ENCODE measurements at regions not wholly inside any gene's neighbourhood (a gene's known extent, or its start where the extent isn't known, plus 50 kb on each side); places are given as distances from the start of the nearest gene placed in this dataset.

DNA sequence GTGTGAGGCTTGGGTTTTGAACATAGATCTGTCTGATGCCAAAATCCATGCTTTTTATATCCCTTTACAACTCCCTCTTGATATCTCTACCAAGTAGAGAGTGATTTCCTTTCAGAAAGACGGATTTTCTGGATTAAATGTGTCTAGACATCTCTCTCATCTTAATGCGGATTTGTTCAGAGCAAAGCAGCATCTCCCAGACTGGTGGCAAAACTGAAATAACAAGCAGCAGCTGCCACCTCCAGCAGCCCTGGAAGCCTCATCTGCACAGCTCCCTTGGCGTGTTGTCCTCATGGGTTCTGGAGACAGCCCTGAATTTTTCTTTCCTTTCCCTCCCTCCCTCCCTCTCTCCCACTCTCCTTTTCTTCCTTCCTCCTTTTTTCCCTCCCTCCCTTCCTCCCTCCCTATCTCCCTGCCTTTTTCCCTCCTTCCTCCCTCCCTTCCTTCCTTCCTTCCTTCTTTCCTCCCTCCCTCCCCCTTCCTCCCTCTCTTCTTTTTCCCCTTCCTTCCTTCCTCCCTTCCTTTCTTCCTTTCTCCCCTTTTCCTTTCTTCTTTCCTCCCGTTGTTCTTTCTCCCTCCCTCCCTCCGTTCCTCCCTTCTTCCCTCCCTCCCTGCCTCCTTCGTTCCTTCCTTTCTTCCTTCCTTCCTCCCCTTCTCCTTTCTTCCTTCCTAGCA lies 639.9 kb downstream of the TYW1 start:
- TF ChIP-seq, protein P1, sequence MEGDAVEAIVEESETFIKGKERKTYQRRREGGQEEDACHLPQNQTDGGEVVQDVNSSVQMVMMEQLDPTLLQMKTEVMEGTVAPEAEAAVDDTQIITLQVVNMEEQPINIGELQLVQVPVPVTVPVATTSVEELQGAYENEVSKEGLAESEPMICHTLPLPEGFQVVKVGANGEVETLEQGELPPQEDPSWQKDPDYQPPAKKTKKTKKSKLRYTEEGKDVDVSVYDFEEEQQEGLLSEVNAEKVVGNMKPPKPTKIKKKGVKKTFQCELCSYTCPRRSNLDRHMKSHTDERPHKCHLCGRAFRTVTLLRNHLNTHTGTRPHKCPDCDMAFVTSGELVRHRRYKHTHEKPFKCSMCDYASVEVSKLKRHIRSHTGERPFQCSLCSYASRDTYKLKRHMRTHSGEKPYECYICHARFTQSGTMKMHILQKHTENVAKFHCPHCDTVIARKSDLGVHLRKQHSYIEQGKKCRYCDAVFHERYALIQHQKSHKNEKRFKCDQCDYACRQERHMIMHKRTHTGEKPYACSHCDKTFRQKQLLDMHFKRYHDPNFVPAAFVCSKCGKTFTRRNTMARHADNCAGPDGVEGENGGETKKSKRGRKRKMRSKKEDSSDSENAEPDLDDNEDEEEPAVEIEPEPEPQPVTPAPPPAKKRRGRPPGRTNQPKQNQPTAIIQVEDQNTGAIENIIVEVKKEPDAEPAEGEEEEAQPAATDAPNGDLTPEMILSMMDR (IDR thresholded peaks at IDR 0.05): no peak
- no peak for TF ChIP-seq POLR2A (IDR thresholded peaks at IDR 0.05)
